Neural progenitor cell (in vitro differentiated cells): ENCODE measurements at regions not wholly inside any gene's neighbourhood (a gene's known extent, or its start where the extent isn't known, plus 50 kb on each side); places are given as distances from the start of the nearest gene placed in this dataset.

Experiments used
- DNase-seq: peaks from one replicate; pipeline ENCODE4 v3.0.0-alpha.2; 2016; ENCODE audit warnings: low spot score
- H2AFZ ChIP-seq: fragments of 200-600 bp; sonication (generic); replicated peaks from 2 replicates; pipeline ENCODE4 v1.6.1; 2016; ENCODE audit warnings: antibody characterized with exemption
- H3F3A ChIP-seq: fragments of 200-600 bp; sonication (generic); 2 replicates; pipeline ENCODE4 v1.6.1; 2016; ENCODE audit warnings: antibody characterized with exemption, low read depth
- H3K27ac ChIP-seq: fragments of 200-600 bp; sonication (generic); 2 replicates; pipeline ENCODE4 v1.5.1; 2016; ENCODE audit warnings: mild to moderate bottlenecking
- H3K27me3 ChIP-seq: fragments of 200-600 bp; sonication (generic); 2 replicates; pipeline ENCODE4 v1.6.1; 2016; ENCODE audit warnings: mild to moderate bottlenecking, moderate library complexity
- H3K36me3 ChIP-seq: fragments of 200-600 bp; sonication (generic); 2 replicates; pipeline ENCODE4 v1.5.1; 2016
- H3K4me1 ChIP-seq: fragments of 200-600 bp; sonication (generic); 2 replicates; pipeline ENCODE4 v1.6.1; 2016; ENCODE audit warnings: mixed run types
- H3K4me2 ChIP-seq: fragments of 200-600 bp; sonication (generic); 2 replicates; pipeline ENCODE4 v1.6.1; 2016
- H3K4me3 ChIP-seq: fragments of 200-600 bp; sonication (generic); 2 replicates; pipeline ENCODE4 v1.5.1; 2016
- H3K79me2 ChIP-seq: fragments of 200-600 bp; sonication (generic); 2 replicates; pipeline ENCODE4 v1.6.1; 2016; ENCODE audit warnings: low read depth
- H3K9ac ChIP-seq: fragments of 200-600 bp; sonication (generic); 2 replicates; pipeline ENCODE4 v1.6.1; 2016
- H3K9me3 ChIP-seq: fragments of 200-600 bp; sonication (generic); 2 replicates; pipeline ENCODE4 v1.5.1; 2016; ENCODE audit warnings: low read depth
- H4K20me1 ChIP-seq: fragments of 200-600 bp; sonication (generic); 2 replicates; pipeline ENCODE4 v1.6.1; 2016; ENCODE audit warnings: low read depth
- H3K27ac Mint-ChIP-seq: 3 replicates; pipeline ENCODE4 v1.8.0; 2021; ENCODE audit warnings: mixed read lengths
- H3K27me3 Mint-ChIP-seq: 2 replicates; pipeline ENCODE4 v1.8.0; 2022; ENCODE audit warnings: low read depth, mild to moderate bottlenecking, inconsistent platforms, moderate library complexity, mixed read lengths; ENCODE audit not compliant: insufficient read depth
- H3K36me3 Mint-ChIP-seq: 3 replicates; pipeline ENCODE4 v1.8.0; 2021; ENCODE audit warnings: mixed read lengths
- H3K4me1 Mint-ChIP-seq: 3 replicates; pipeline ENCODE4 v1.8.0; 2021; ENCODE audit warnings: mixed read lengths
- H3K4me3 Mint-ChIP-seq: 3 replicates; pipeline ENCODE4 v1.8.0; 2021; ENCODE audit warnings: mild to moderate bottlenecking, moderate library complexity, mixed read lengths
- H3K9me3 Mint-ChIP-seq: 3 replicates; pipeline ENCODE4 v1.8.0; 2020; ENCODE audit warnings: mixed read lengths
- CTCF ChIP-seq: fragments of 200-600 bp; sonication (generic); IDR thresholded peaks from 2 replicates; pipeline ENCODE4 v1.5.1; 2017; ENCODE audit warnings: antibody characterized with exemption, mild to moderate bottlenecking
- EZH2 ChIP-seq: fragments of 200-600 bp; sonication (generic); IDR thresholded peaks from 2 replicates; pipeline ENCODE4 v1.6.1; 2017; ENCODE audit warnings: antibody characterized with exemption, mild to moderate bottlenecking, moderate library complexity
- EZH2phosphoT487 ChIP-seq: fragments of 200-600 bp; sonication (generic); IDR thresholded peaks from 2 replicates; pipeline ENCODE4 v1.6.1; 2017; ENCODE audit warnings: antibody characterized with exemption

GRCh38 chr16:49195237-49195548 lies 86.4 kb downstream of the CBLN1 start:
- Histone ChIP-seq H3K79me2 (no peaks in the 10 kb centered on the region), H3K4me1 (no peaks in the 10 kb centered on the region), H4K20me1 (no peaks in the 10 kb centered on the region), H3K4me3 (no peak overlapping the region), H3F3A (no peaks in the 10 kb centered on the region), H3K27ac (no peak overlapping the region), H3K9me3 (no peaks in the 10 kb centered on the region), H3K4me2 (no peak overlapping the region), H3K27me3 (no peaks in the 10 kb centered on the region), H2AFZ (no peak overlapping the region), H3K9ac (no peak overlapping the region), H3K36me3 (no peaks in the 10 kb centered on the region)
- DNase-seq, result no peak
- H3K9me3 Mint-ChIP-seq, result no peaks in the 10 kb centered on the region
- TF ChIP-seq EZH2 (no peak), CTCF (no peak), EZH2phosphoT487 (no peak)
- peaks cover 14% of the 10 kb centered on the region for H3K27me3 Mint-ChIP-seq
- H3K4me3 Mint-ChIP-seq, result no peak overlapping the region
- H3K36me3 Mint-ChIP-seq, result no peaks in the 10 kb centered on the region
- H3K27ac Mint-ChIP-seq, result no peak overlapping the region
- peaks cover 7% of the 10 kb centered on the region for H3K4me1 Mint-ChIP-seq

GRCh38 chr16:49194537-49195236 lies 87.0 kb downstream of the CBLN1 start:
- Histone ChIP-seq H3F3A (no peaks in the 10 kb centered on the region), H3K9ac (no peak overlapping the region), H4K20me1 (no peaks in the 10 kb centered on the region), H2AFZ (no peak overlapping the region), H3K4me3 (no peak overlapping the region), H3K9me3 (no peaks in the 10 kb centered on the region), H3K27me3 (no peaks in the 10 kb centered on the region), H3K36me3 (no peaks in the 10 kb centered on the region), H3K4me1 (no peaks in the 10 kb centered on the region), H3K79me2 (no peaks in the 10 kb centered on the region), H3K27ac (no peak overlapping the region), H3K4me2 (no peak overlapping the region)
- no peak for DNase-seq
- no peaks in the 10 kb centered on the region for H3K9me3 Mint-ChIP-seq
- no peak overlapping the region for H3K27ac Mint-ChIP-seq
- no peak overlapping the region for H3K4me3 Mint-ChIP-seq
- no peaks in the 10 kb centered on the region for H3K36me3 Mint-ChIP-seq
- peaks cover 7% of the 10 kb centered on the region for H3K4me1 Mint-ChIP-seq
- peaks cover 15% of the 10 kb centered on the region for H3K27me3 Mint-ChIP-seq
- no peak for TF ChIP-seq CTCF
- no peak for TF ChIP-seq EZH2
- TF ChIP-seq EZH2phosphoT487, result no peak

GRCh38 chr16:49193596-49193995 lies 88.0 kb downstream of the CBLN1 start:
- Mint-ChIP-seq H3K27ac (no peak overlapping the region), H3K4me3 (no peak overlapping the region), H3K36me3 (no peaks in the 10 kb centered on the region), H3K9me3 (no peaks in the 10 kb centered on the region), H3K4me1 (peaks cover 7% of the 10 kb centered on the region), H3K27me3 (peaks cover 15% of the 10 kb centered on the region)
- Histone ChIP-seq H4K20me1 (no peaks in the 10 kb centered on the region), H3K4me1 (no peaks in the 10 kb centered on the region), H3K4me2 (no peak overlapping the region), H3K4me3 (no peak overlapping the region), H3F3A (no peaks in the 10 kb centered on the region), H3K36me3 (no peaks in the 10 kb centered on the region), H2AFZ (no peak overlapping the region), H3K27ac (no peak overlapping the region), H3K79me2 (no peaks in the 10 kb centered on the region), H3K9me3 (no peaks in the 10 kb centered on the region), H3K9ac (no peak overlapping the region), H3K27me3 (no peaks in the 10 kb centered on the region)
- no peak for DNase-seq
- no peak for TF ChIP-seq CTCF
- no peak for TF ChIP-seq EZH2
- no peak for TF ChIP-seq EZH2phosphoT487
